LHCN-M2 (cell line): ENCODE measurements at regions not wholly inside any gene's neighbourhood (a gene's known extent, or its start where the extent isn't known, plus 50 kb on each side); places are given as distances from the start of the nearest gene placed in this dataset.
"Not testable (repeated sequence)": the region's sequence is repeated elsewhere in the genome, so short reads cannot be mapped to it uniquely, and the experiment has no call there.

Experiments used
- DNase-seq: peaks from one replicate; pipeline ENCODE4 v3.0.0-alpha.2; 2012; ENCODE audit warnings: low read depth

GRCh38 chr6:125354649-125355048, 52.9 kb upstream of the HDDC2 start:
- DNase-seq = no peak

- DNase-seq = no peak
Measured at GRCh38 chr6:125356884-125357283, 55.1 kb upstream of the HDDC2 start.

GRCh38 chr6:125357515-125358256, 55.9 kb upstream of the HDDC2 start:
- no peak for DNase-seq

GRCh38 chr6:125358898-125359297, 57.1 kb upstream of the HDDC2 start:
- DNase-seq = no peak

- no peak for DNase-seq
Measured at GRCh38 chr6:125361868-125362267, 60.1 kb upstream of the HDDC2 start.

- DNase-seq = peak; percentile 31
Measured at GRCh38 chr6:125363039-125363823, 61.5 kb upstream of the HDDC2 start.

GRCh38 chr6:125363824-125364165, 62.0 kb upstream of the HDDC2 start:
- no peak for DNase-seq

- DNase-seq = no peak
Measured at GRCh38 chr6:125365230-125365629, 63.5 kb upstream of the HDDC2 start.

GRCh38 chr6:125367036-125367782, 65.4 kb upstream of the HDDC2 start:
- DNase-seq = no peak

- no peak for DNase-seq
Measured at GRCh38 chr6:125370343-125370742, 68.6 kb upstream of the HDDC2 start.

- DNase-seq = no peak
Measured at GRCh38 chr6:125375013-125375412, 73.2 kb upstream of the HDDC2 start.

GRCh38 chr6:125375821-125376220, 74.1 kb upstream of the HDDC2 start:
- DNase-seq = no peak

- DNase-seq = peak; percentile 18
Measured at GRCh38 chr6:125377621-125378020, 75.9 kb upstream of the HDDC2 start.

GRCh38 chr6:125379174-125379573, 77.4 kb upstream of the HDDC2 start:
- no peak for DNase-seq

GRCh38 chr6:125380474-125380873, 78.7 kb upstream of the HDDC2 start:
- DNase-seq = no peak

- not testable (repeated sequence) for DNase-seq
Measured at GRCh38 chr6:125386337-125386736, 84.6 kb upstream of the HDDC2 start.

GRCh38 chr6:125392682-125393081, 90.9 kb upstream of the HDDC2 start:
- no peak for DNase-seq

GRCh38 chr6:125393449-125393858, 91.7 kb upstream of the HDDC2 start:
- peak; percentile 4 for DNase-seq

GRCh38 chr6:125406741-125407140, 105.0 kb upstream of the HDDC2 start:
- DNase-seq = no peak

- no peak for DNase-seq
Measured at GRCh38 chr6:125414507-125414906, 112.7 kb upstream of the HDDC2 start.

- peak; percentile 22 for DNase-seq
Measured at GRCh38 chr6:125415913-125416312, 114.1 kb upstream of the HDDC2 start.

GRCh38 chr6:125421836-125422235, 120.1 kb upstream of the HDDC2 start:
- DNase-seq = peak; percentile 8
